ENCODE measurements at regions not wholly inside any gene's neighbourhood (a gene's known extent, or its start where the extent isn't known, plus 50 kb on each side); places are given as distances from the start of the nearest gene placed in this dataset.
A peak's percentile ranks its signal among the peaks of the same experiment; 100 is the strongest.

DNA sequence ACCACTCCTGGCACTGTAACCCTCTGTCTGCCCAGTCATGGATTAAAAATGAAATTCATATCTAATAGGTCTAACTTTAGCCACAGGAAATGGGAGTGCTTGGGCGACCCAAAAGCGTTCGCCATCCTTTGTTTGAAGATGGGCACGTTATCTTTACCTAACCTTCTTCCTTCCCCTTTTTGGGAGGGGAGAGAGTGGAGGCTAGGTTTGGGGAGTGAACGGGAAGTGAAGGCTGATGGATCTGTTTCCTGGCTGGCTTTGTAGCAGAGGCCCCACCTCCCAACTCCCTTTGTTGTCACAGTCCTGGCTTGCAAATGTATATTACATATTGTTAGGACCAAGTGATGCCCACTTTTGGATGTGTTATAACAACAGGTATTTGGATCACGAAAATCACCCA is 98.1 kb upstream of the ARHGEF3 start:
- no peaks in the 10 kb centered on the region for H3K9me3 ChIP-seq
- H3K27me3 ChIP-seq = no peaks in the 10 kb centered on the region
- H3K36me3 ChIP-seq = no peaks in the 10 kb centered on the region
- DNase-seq = no peak
- H3K4me3 ChIP-seq = no peak overlapping the region

GRCh38 chr3:56899078-56899477 is 97.3 kb upstream of the ARHGEF3 start:
- no peak for DNase-seq
- Histone ChIP-seq H3K27me3 (no peaks in the 10 kb centered on the region), H3K4me3 (no peak overlapping the region), H3K9me3 (no peaks in the 10 kb centered on the region), H3K36me3 (no peaks in the 10 kb centered on the region)

DNA sequence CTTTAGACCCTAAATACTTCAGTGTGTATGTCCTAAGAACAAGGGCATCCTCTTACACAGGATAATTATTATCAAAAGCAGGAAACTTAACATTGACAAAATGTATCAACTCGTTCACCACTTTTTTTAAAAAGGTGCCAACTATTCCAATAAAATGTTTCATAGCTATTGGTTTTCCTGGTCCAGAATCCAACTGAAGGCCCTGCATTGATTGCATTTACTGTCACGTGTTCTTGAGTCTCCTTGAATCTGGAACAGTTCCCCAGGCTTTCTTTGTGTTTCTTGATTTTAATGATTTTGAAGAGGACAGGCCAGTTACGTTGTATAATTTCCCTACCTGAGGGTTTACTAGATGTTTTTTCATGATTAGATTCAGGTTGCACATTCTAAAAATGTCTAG is 94.6 kb upstream of the ARHGEF3 start:
- Histone ChIP-seq H3K27me3 (no peaks in the 10 kb centered on the region), H3K36me3 (no peaks in the 10 kb centered on the region), H3K4me3 (no peak overlapping the region), H3K9me3 (no peaks in the 10 kb centered on the region)
- DNase-seq = no peak

GRCh38 chr3:56894881-56895431 is 93.2 kb upstream of the ARHGEF3 start:
- Histone ChIP-seq H3K4me3 (no peak overlapping the region), H3K27me3 (no peaks in the 10 kb centered on the region), H3K9me3 (no peaks in the 10 kb centered on the region), H3K36me3 (no peaks in the 10 kb centered on the region)
- DNase-seq = peak; percentile 24

- no peaks in the 10 kb centered on the region for H3K27me3 ChIP-seq
- DNase-seq = no peak
- no peaks in the 10 kb centered on the region for H3K9me3 ChIP-seq
- H3K36me3 ChIP-seq = no peaks in the 10 kb centered on the region
- no peak overlapping the region for H3K4me3 ChIP-seq
These were observed 88.8 kb upstream of the ARHGEF3 start for GRCh38 chr3:56890448-56891091.

DNA sequence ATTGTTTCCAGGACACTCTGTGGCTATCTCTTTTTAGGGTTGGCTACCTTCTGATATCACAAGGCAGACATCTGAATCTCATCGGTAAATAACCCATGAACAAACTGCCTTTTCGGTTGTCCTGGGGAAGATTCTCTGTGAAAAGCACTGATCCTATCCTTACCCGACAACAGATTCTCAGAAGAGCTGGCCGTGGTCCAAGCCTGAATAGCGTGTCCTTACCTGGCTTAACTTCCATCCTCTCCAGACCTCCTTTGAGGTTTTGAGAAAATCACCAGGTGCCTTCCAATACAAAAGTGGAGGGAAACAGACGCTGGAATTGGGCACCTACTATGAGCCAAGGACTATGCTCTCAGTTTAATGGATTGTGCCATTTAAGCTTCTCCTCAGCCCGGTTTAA is 87.4 kb upstream of the ARHGEF3 start:
- DNase-seq = no peak
- Histone ChIP-seq H3K27me3 (no peaks in the 10 kb centered on the region), H3K9me3 (no peaks in the 10 kb centered on the region), H3K4me3 (no peak overlapping the region), H3K36me3 (no peaks in the 10 kb centered on the region)

- Histone ChIP-seq H3K9me3 (no peaks in the 10 kb centered on the region), H3K27me3 (no peaks in the 10 kb centered on the region), H3K4me3 (no peak overlapping the region), H3K36me3 (no peaks in the 10 kb centered on the region)
- DNase-seq = no peak
These were observed 85.8 kb upstream of the ARHGEF3 start for GRCh38 chr3:56887402-56888025.

DNA sequence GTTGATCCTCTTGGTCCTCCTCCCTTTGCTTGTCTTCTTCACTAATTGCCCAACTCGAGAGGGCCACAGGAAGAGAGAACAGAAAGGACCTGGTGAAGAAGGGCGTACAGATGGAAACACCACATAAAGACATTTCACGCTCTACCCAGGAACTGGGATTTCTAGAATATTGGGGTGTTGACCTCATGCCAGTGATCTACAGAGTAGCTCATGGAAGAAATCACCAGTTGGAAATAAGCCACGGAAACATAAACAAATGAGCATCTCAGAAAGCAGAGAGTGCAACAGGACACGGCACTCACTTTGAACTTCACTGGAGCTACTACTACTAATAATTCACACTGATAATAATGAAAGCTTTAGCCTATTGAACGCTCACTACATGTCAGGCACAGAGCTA is 84.6 kb upstream of the ARHGEF3 start:
- H3K9me3 ChIP-seq = no peaks in the 10 kb centered on the region
- H3K27me3 ChIP-seq = no peaks in the 10 kb centered on the region
- H3K4me3 ChIP-seq = no peak overlapping the region
- no peak for DNase-seq
- no peaks in the 10 kb centered on the region for H3K36me3 ChIP-seq

GRCh38 chr3:56885879-56886278 is 84.1 kb upstream of the ARHGEF3 start:
- H3K36me3 ChIP-seq = no peaks in the 10 kb centered on the region
- H3K9me3 ChIP-seq = no peaks in the 10 kb centered on the region
- H3K4me3 ChIP-seq = no peak overlapping the region
- H3K27me3 ChIP-seq = no peaks in the 10 kb centered on the region
- DNase-seq = no peak

DNA sequence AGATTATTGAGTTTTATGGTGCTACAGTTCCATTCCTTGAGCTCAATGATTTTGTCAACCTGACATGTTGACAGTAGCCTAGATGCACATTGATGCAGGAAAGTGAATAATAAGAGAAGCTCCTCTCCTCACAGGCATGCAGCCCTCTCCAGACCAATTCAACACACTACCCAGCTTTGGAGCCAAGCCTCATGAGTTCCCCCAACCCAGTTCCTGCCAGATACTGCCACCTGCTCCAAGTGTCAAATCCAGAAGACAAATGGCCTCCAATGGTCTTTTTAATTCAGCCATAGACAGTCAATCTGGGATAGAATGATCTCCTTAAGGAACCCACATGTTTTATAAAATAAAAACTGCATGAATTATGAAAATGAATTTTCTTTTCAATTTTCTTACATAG is 83.7 kb upstream of the ARHGEF3 start:
- no peaks in the 10 kb centered on the region for H3K36me3 ChIP-seq
- no peak overlapping the region for H3K4me3 ChIP-seq
- no peaks in the 10 kb centered on the region for H3K9me3 ChIP-seq
- DNase-seq = no peak
- no peaks in the 10 kb centered on the region for H3K27me3 ChIP-seq

- H3K27me3 ChIP-seq = no peaks in the 10 kb centered on the region
- H3K36me3 ChIP-seq = no peaks in the 10 kb centered on the region
- no peaks in the 10 kb centered on the region for H3K9me3 ChIP-seq
- DNase-seq = peak; percentile 14
- no peak overlapping the region for H3K4me3 ChIP-seq
These were observed 82.6 kb upstream of the ARHGEF3 start for GRCh38 chr3:56884387-56884786.

GRCh38 chr3:56883828-56884227 is 82.1 kb upstream of the ARHGEF3 start:
- DNase-seq = no peak
- no peaks in the 10 kb centered on the region for H3K9me3 ChIP-seq
- H3K4me3 ChIP-seq = no peak overlapping the region
- no peaks in the 10 kb centered on the region for H3K27me3 ChIP-seq
- H3K36me3 ChIP-seq = no peaks in the 10 kb centered on the region

- H3K9me3 ChIP-seq = no peaks in the 10 kb centered on the region
- no peak overlapping the region for H3K4me3 ChIP-seq
- DNase-seq = no peak
- no peaks in the 10 kb centered on the region for H3K27me3 ChIP-seq
- no peaks in the 10 kb centered on the region for H3K36me3 ChIP-seq
These were observed 81.1 kb upstream of the ARHGEF3 start for GRCh38 chr3:56882896-56883295.

DNA sequence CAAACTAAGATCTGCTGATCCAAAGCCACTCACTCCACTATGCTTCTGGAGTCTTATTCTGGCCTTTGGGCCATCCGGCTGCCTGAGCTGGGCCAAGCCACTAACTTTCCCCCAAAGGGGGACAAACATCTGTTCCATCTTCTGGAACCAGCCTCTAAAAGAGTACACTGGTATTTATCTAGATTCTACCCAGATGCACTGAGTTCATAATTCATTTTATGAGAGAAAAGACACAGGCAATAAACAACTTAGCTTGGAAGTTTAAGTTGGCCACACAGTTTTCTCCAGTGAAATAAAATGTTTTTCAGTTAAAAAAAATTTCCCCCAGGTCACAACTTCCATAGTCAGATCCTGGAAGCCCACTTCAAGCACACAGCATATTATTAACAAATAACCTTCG is 80.1 kb upstream of the ARHGEF3 start:
- DNase-seq = no peak
- Histone ChIP-seq H3K4me3 (no peak overlapping the region), H3K9me3 (no peaks in the 10 kb centered on the region), H3K27me3 (no peaks in the 10 kb centered on the region), H3K36me3 (no peaks in the 10 kb centered on the region)

DNA sequence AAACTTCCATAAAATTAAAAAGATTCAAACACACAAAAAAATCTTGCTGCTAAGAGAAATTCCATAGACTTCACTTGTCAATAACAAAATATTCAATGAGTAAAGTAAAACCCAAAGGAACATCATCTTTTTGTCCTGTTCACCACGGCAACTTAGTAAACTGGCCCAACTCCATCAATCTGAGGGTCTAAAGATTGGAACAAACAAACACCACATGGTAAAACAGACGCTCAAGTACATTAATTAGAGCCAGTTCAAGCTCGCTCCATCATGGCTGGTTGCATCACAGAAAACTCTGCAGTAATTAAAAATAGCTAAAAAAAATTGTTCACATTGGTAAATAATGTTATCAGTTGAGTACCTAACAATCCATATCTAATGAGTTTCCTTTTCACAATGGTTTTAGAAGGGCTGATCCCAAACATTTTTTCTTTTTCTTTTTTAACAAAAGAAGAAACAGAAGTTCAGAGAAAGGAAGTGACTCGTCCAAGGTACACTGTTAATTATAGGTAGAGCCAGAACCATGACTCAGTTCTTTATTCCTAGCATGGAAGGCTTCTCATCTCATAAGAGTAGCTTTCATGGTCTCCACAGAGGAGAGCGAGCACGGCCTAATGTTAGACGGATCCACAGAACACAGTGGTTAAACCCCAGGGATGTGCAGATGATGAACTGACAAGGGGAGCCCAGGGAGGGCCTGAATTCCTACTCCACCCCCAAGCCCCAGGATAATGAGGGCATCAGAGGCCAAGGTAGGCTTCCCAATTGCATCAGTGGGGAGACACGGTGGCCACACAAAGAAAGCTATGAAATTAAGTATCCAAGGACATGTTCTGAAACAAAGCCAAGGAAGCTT is 79.2 kb upstream of the ARHGEF3 start:
- Histone ChIP-seq H3K9me3 (no peaks in the 10 kb centered on the region), H3K4me3 (no peak overlapping the region), H3K36me3 (no peaks in the 10 kb centered on the region), H3K27me3 (no peaks in the 10 kb centered on the region)
- DNase-seq = no peak

DNA sequence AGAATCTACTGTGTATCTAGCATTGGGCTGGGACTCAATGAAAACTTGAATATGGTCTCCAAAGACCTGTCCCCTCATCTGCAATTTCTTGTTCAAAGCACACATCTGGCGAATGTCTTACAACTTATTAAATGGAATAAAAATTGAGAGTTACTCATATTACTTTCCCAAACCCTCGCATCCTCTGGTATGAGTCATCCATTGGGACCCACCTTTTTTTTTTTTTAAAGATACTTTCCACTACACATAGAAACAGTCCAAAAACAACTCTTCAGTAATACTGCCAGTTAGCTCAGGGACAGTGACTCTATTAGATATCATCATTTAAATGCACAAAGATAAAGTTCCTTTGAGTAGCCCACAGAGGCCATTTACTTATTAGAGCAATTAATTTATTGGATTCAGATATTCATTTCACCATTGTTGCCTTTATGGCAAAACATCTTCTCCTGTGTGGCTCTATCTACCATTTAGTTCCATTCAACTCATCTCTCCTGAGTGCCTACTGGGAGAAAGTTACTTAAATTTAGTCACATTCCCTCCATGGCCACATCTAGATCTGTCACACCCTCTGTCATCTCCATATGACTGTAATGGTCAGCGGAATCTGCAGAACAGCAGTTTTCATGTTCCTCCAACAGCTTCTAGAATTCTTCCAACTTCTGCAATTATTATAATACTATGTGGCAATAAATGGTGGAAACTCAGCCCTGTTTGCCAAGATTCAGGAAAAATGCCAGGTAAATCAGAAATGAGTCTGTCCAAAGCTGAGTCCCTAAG is 77.9 kb upstream of the ARHGEF3 start:
- H3K27me3 ChIP-seq = no peaks in the 10 kb centered on the region

DNA sequence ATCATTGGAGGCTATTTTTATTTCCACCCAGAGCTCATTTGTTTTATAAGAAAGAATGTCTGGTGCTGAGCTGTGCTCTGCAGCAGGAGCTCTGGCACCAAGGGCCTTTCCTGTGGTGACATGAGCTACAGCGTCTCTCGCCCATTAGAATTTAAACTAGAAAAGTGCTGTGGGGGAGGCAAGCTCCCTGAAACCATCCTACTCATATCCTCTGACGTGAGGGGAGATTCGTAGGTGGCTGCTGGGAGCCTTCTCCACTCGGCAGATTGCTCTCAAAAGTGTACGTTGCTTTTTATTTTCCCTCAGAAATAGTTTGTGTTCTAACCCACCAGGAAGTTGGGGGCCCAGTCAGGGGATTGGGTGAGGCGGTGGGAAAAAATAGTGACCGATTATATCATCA is 76.3 kb upstream of the ARHGEF3 start:
- DNase-seq = no peak
- Histone ChIP-seq H3K36me3 (no peaks in the 10 kb centered on the region), H3K4me3 (no peak overlapping the region), H3K27me3 (no peaks in the 10 kb centered on the region), H3K9me3 (no peaks in the 10 kb centered on the region)

More for the DNA sequence above, 77.9 kb upstream of the ARHGEF3 start:
- Histone ChIP-seq H3K36me3 (no peaks in the 10 kb centered on the region), H3K4me3 (no peak overlapping the region), H3K9me3 (no peaks in the 10 kb centered on the region)
- DNase-seq = no peak

Measured in MG63 (cell line).